Hepatocyte (in vitro differentiated cells): ENCODE measurements at regions not wholly inside any gene's neighbourhood (a gene's known extent, or its start where the extent isn't known, plus 50 kb on each side); places are given as distances from the start of the nearest gene placed in this dataset.

Experiments
- DNase-seq: peaks from one replicate; pipeline ENCODE4 v3.0.0-alpha.2; 2016; ENCODE audit warnings: low spot score
- H2AFZ ChIP-seq: fragments of 200-600 bp; sonication (generic); 2 replicates; pipeline ENCODE4 v1.6.0; 2016; ENCODE audit warnings: antibody characterized with exemption, mild to moderate bottlenecking
- H3K27ac ChIP-seq: fragments of 200-600 bp; sonication (generic); 2 replicates; pipeline ENCODE4 v1.5.1; 2016; ENCODE audit warnings: mild to moderate bottlenecking
- H3K27me3 ChIP-seq: fragments of 200-600 bp; sonication (generic); 2 replicates; pipeline ENCODE4 v1.6.1; 2016
- H3K36me3 ChIP-seq: fragments of 200-600 bp; sonication (generic); replicated peaks from 2 replicates; pipeline ENCODE4 v1.5.1; 2016; ENCODE audit warnings: low read depth; ENCODE audit not compliant: insufficient read depth
- H3K4me1 ChIP-seq: fragments of 200-600 bp; sonication (generic); 2 replicates; pipeline ENCODE4 v1.5.1; 2016; ENCODE audit warnings: mild to moderate bottlenecking, moderate library complexity; ENCODE audit not compliant: insufficient read depth
- H3K4me2 ChIP-seq: fragments of 200-600 bp; sonication (generic); 2 replicates; pipeline ENCODE4 v1.6.0; 2016
- H3K4me3 ChIP-seq: fragments of 200-600 bp; sonication (generic); 2 replicates; pipeline ENCODE4 v1.5.1; 2016; ENCODE audit warnings: mild to moderate bottlenecking
- H3K79me2 ChIP-seq: fragments of 200-600 bp; sonication (generic); 2 replicates; pipeline ENCODE4 v1.6.0; 2017; ENCODE audit warnings: mild to moderate bottlenecking
- H3K9me2 ChIP-seq: fragments of 200-600 bp; sonication (generic); replicated peaks from 2 replicates; pipeline ENCODE4 v1.6.0; 2017; ENCODE audit warnings: mild to moderate bottlenecking; ENCODE audit not compliant: insufficient read depth
- H3K9me3 ChIP-seq: fragments of 200-600 bp; sonication (generic); 2 replicates; pipeline ENCODE4 v1.5.1; 2016; ENCODE audit warnings: low read depth, mild to moderate bottlenecking
- H4K20me1 ChIP-seq: fragments of 200-600 bp; sonication (generic); 2 replicates; pipeline ENCODE4 v1.6.0; 2016; ENCODE audit warnings: mild to moderate bottlenecking; ENCODE audit not compliant: insufficient read depth, poor library complexity, severe bottlenecking
- CTCF ChIP-seq: fragments of 200-600 bp; sonication (generic); IDR thresholded peaks from 2 replicates; pipeline ENCODE4 v1.5.1; 2016; ENCODE audit warnings: antibody characterized with exemption, mild to moderate bottlenecking; ENCODE audit not compliant: poor library complexity
- EZH2 ChIP-seq: fragments of 200-600 bp; sonication (generic); IDR thresholded peaks from 2 replicates; pipeline ENCODE4 v1.6.1; 2016; ENCODE audit warnings: antibody characterized with exemption, mild to moderate bottlenecking, borderline replicate concordance
- EZH2phosphoT487 ChIP-seq: fragments of 200-600 bp; sonication (generic); IDR thresholded peaks from one replicate; pipeline ENCODE4 v1.6.1; 2018; ENCODE audit warnings: antibody characterized with exemption, mild to moderate bottlenecking, low read depth, moderate library complexity; ENCODE audit not compliant: unreplicated experiment, severe bottlenecking
- WGBS: methylation state at CpG from one replicate; pipeline ENCODE4 v1.1.6; 2016; ENCODE audit warnings: low lambda C conversion rate; ENCODE audit errors: missing lambda C conversion rate; 5-methylcytosine and 5-hydroxymethylcytosine counted together

- no peaks in the 10 kb centered on the region for H3K36me3 ChIP-seq
- no peaks in the 10 kb centered on the region for H3K4me1 ChIP-seq
- TF ChIP-seq CTCF = no peak
- TF ChIP-seq EZH2 = no peak
- TF ChIP-seq EZH2phosphoT487 = no peak
- no peaks in the 10 kb centered on the region for H3K9me3 ChIP-seq
- H3K27ac ChIP-seq = no peak overlapping the region
- no peak overlapping the region for H3K4me3 ChIP-seq
- no peaks in the 10 kb centered on the region for H3K79me2 ChIP-seq
- DNase-seq = no peak
- no peaks in the 10 kb centered on the region for H3K27me3 ChIP-seq
- no peaks in the 10 kb centered on the region for H3K9me2 ChIP-seq
- H3K4me2 ChIP-seq = no peak overlapping the region
- H4K20me1 ChIP-seq = no peaks in the 10 kb centered on the region
- no peak overlapping the region for H2AFZ ChIP-seq
- WGBS = 71% methylated on average over 7 of the region's 7 CpGs
Measured at GRCh38 chr3:80408030-80408721, 640.4 kb upstream of the ROBO1 start.

- no peaks in the 10 kb centered on the region for H3K4me1 ChIP-seq
- H3K4me3 ChIP-seq = no peak overlapping the region
- no peak for TF ChIP-seq EZH2
- no peak for TF ChIP-seq CTCF
- no peak for TF ChIP-seq EZH2phosphoT487
- no peaks in the 10 kb centered on the region for H3K9me3 ChIP-seq
- H3K27ac ChIP-seq = no peak overlapping the region
- WGBS = 91% methylated on average over 5 of the region's 5 CpGs
- no peaks in the 10 kb centered on the region for H3K9me2 ChIP-seq
- H3K27me3 ChIP-seq = no peaks in the 10 kb centered on the region
- no peaks in the 10 kb centered on the region for H4K20me1 ChIP-seq
- DNase-seq = no peak
- H2AFZ ChIP-seq = no peak overlapping the region
- no peaks in the 10 kb centered on the region for H3K79me2 ChIP-seq
- H3K4me2 ChIP-seq = no peak overlapping the region
- H3K36me3 ChIP-seq = no peaks in the 10 kb centered on the region
Measured at GRCh38 chr3:80405618-80406017, 637.8 kb upstream of the ROBO1 start.

GRCh38 chr3:80395023-80395422, 627.2 kb upstream of the ROBO1 start:
- H3K4me3 ChIP-seq = no peak overlapping the region
- 90% methylated on average over 5 of the region's 5 CpGs for WGBS
- H3K36me3 ChIP-seq = no peaks in the 10 kb centered on the region
- no peaks in the 10 kb centered on the region for H3K4me1 ChIP-seq
- no peak overlapping the region for H2AFZ ChIP-seq
- H3K79me2 ChIP-seq = no peaks in the 10 kb centered on the region
- no peak overlapping the region for H3K4me2 ChIP-seq
- no peak for TF ChIP-seq EZH2phosphoT487
- TF ChIP-seq CTCF = no peak
- TF ChIP-seq EZH2 = no peak
- no peaks in the 10 kb centered on the region for H4K20me1 ChIP-seq
- H3K9me2 ChIP-seq = no peaks in the 10 kb centered on the region
- DNase-seq = no peak
- no peaks in the 10 kb centered on the region for H3K27me3 ChIP-seq
- H3K9me3 ChIP-seq = no peaks in the 10 kb centered on the region
- H3K27ac ChIP-seq = no peak overlapping the region

- Histone ChIP-seq H3K4me3 (no peak overlapping the region), H3K4me2 (no peak overlapping the region), H3K27ac (no peak overlapping the region), H3K9me3 (no peaks in the 10 kb centered on the region), H2AFZ (no peak overlapping the region), H3K9me2 (no peaks in the 10 kb centered on the region), H4K20me1 (no peaks in the 10 kb centered on the region), H3K27me3 (no peaks in the 10 kb centered on the region), H3K36me3 (no peaks in the 10 kb centered on the region), H3K79me2 (no peaks in the 10 kb centered on the region), H3K4me1 (no peaks in the 10 kb centered on the region)
- DNase-seq = no peak
- TF ChIP-seq EZH2 (no peak), EZH2phosphoT487 (no peak), CTCF (no peak)
Measured at GRCh38 chr3:80391573-80391972, 623.8 kb upstream of the ROBO1 start.
